Neural crest cell (in vitro differentiated cells): ENCODE measurements at regions not wholly inside any gene's neighbourhood (a gene's known extent, or its start where the extent isn't known, plus 50 kb on each side); places are given as distances from the start of the nearest gene placed in this dataset.

Source experiments
- DNase-seq: peaks from one replicate; pipeline ENCODE4 v3.0.0; 2021; ENCODE audit warnings: low read depth, mixed read lengths, low spot score
- H3K27ac Mint-ChIP-seq: one replicate; pipeline ENCODE4 v1.8.0; 2021; ENCODE audit warnings: mild to moderate bottlenecking, mixed read lengths; ENCODE audit not compliant: unreplicated experiment
- H3K27me3 Mint-ChIP-seq: 2 replicates; pipeline ENCODE4 v1.8.0; 2021; ENCODE audit warnings: low read depth, mild to moderate bottlenecking, mixed read lengths
- H3K36me3 Mint-ChIP-seq: 2 replicates; pipeline ENCODE4 v1.8.0; 2021; ENCODE audit warnings: low read depth, mild to moderate bottlenecking, mixed read lengths
- H3K4me1 Mint-ChIP-seq: 2 replicates; pipeline ENCODE4 v1.8.0; 2021; ENCODE audit warnings: mixed read lengths
- H3K4me3 Mint-ChIP-seq: one replicate; pipeline ENCODE4 v1.8.0; 2021; ENCODE audit warnings: mild to moderate bottlenecking, mixed read lengths
- H3K9me3 Mint-ChIP-seq: 2 replicates; pipeline ENCODE4 v1.8.0; 2021; ENCODE audit warnings: mixed read lengths
- TF ChIP-seq, protein P1 (sequence below): fragments of 200-600 bp; sonication (generic); conservative IDR thresholded peaks from 2 replicates; pipeline ENCODE4 v1.5.0; 2021; ENCODE audit warnings: antibody characterized with exemption, mild to moderate bottlenecking

DNA sequence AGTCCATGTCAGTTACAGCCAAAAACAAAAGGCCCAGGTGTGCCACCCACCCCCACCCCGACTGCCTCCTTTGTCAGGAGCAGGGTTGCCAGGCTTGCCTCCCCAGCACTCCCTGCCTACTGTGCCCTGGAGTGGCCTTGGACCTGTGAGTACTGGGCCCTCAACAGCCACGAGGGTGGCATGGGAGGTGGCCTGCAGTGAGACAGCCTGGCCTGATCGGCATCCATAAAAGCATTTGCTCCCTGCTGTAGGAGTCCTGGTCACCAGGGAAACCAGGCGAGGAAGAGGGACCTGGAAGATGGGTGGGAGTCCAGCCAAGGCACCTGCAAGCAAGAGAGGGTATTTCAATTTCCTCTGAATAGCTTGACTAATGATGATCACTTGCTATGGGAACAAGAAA lies 56.4 kb upstream of the KCNMB2 start:
- H3K9me3 Mint-ChIP-seq, result no peaks in the 10 kb centered on the region
- TF ChIP-seq, protein P1, sequence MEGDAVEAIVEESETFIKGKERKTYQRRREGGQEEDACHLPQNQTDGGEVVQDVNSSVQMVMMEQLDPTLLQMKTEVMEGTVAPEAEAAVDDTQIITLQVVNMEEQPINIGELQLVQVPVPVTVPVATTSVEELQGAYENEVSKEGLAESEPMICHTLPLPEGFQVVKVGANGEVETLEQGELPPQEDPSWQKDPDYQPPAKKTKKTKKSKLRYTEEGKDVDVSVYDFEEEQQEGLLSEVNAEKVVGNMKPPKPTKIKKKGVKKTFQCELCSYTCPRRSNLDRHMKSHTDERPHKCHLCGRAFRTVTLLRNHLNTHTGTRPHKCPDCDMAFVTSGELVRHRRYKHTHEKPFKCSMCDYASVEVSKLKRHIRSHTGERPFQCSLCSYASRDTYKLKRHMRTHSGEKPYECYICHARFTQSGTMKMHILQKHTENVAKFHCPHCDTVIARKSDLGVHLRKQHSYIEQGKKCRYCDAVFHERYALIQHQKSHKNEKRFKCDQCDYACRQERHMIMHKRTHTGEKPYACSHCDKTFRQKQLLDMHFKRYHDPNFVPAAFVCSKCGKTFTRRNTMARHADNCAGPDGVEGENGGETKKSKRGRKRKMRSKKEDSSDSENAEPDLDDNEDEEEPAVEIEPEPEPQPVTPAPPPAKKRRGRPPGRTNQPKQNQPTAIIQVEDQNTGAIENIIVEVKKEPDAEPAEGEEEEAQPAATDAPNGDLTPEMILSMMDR, result no peak
- no peak for DNase-seq
- no peaks in the 10 kb centered on the region for H3K4me1 Mint-ChIP-seq
- no peak overlapping the region for H3K27ac Mint-ChIP-seq
- no peaks in the 10 kb centered on the region for H3K36me3 Mint-ChIP-seq
- no peak overlapping the region for H3K4me3 Mint-ChIP-seq
- no peaks in the 10 kb centered on the region for H3K27me3 Mint-ChIP-seq

DNA sequence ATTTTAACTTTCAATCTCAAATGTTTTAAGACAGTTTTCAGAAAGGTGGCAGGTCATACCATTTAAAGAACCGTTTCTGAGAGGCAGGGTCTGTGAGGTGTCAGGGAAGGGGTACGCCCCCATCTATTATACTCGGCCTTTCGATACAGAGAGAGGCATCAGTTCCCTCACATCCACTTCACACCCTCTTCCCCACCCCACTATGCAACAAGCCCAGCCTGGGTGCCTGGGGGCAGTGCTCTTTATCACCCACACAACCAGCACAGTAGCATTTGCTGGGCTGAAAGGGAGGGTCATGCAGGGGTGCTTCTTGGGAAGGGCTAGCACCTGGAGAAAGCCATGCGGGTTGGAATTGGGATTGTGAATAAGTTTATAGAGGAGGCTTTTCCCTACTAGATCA lies 56.0 kb upstream of the KCNMB2 start:
- Mint-ChIP-seq H3K27me3 (no peaks in the 10 kb centered on the region), H3K4me3 (no peak overlapping the region), H3K27ac (no peak overlapping the region), H3K36me3 (no peaks in the 10 kb centered on the region), H3K4me1 (no peaks in the 10 kb centered on the region), H3K9me3 (no peaks in the 10 kb centered on the region)
- DNase-seq, result no peak
- TF ChIP-seq, protein P1, result no peak

DNA sequence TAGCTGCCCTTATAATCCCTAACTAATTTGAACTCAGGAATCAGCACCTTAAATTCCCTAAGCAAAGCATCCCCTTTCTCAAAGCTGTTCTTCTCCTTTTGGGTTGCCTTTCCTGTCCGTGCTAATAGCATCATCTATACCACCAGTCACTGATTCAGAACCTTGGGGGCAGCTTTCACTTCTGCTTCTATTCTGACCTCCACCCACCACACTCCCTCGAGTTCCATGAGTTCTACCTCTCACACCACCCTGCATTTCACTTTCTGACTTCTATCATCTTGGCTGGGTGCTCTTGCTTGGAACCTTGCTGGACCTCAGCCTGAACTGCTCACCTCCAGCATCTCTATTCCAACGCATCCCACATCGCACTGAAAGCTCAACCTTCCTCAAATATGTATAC lies 55.4 kb upstream of the KCNMB2 start:
- H3K27me3 Mint-ChIP-seq, result no peaks in the 10 kb centered on the region
- H3K27ac Mint-ChIP-seq, result no peak overlapping the region
- no peaks in the 10 kb centered on the region for H3K9me3 Mint-ChIP-seq
- no peaks in the 10 kb centered on the region for H3K4me1 Mint-ChIP-seq
- no peaks in the 10 kb centered on the region for H3K36me3 Mint-ChIP-seq
- no peak for DNase-seq
- no peak overlapping the region for H3K4me3 Mint-ChIP-seq
- TF ChIP-seq, protein P1, result no peak

DNA sequence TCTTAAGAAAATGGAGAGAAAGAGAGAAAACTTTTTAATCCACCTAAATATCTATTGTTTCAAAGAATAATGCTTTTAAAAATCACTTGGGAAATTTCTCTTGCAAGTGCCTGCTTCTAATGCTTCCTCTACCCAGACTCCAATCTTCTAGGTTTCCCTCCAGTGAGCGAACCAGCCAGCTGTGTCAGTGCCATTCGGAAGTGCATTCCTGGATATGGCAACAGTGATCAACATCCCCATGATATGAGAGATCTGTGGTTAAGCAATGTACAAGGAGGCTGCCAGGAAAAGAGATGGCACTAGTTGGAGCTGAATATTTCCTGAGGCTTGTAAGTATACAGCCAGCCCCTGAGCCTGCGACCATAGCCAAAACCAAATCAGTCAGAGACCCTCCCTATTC lies 53.3 kb upstream of the KCNMB2 start:
- H3K4me3 Mint-ChIP-seq, result no peak overlapping the region
- no peak for DNase-seq
- H3K27me3 Mint-ChIP-seq, result no peaks in the 10 kb centered on the region
- H3K4me1 Mint-ChIP-seq, result no peaks in the 10 kb centered on the region
- TF ChIP-seq, protein P1, result no peak
- H3K36me3 Mint-ChIP-seq, result no peaks in the 10 kb centered on the region
- no peak overlapping the region for H3K27ac Mint-ChIP-seq
- H3K9me3 Mint-ChIP-seq, result no peaks in the 10 kb centered on the region

DNA sequence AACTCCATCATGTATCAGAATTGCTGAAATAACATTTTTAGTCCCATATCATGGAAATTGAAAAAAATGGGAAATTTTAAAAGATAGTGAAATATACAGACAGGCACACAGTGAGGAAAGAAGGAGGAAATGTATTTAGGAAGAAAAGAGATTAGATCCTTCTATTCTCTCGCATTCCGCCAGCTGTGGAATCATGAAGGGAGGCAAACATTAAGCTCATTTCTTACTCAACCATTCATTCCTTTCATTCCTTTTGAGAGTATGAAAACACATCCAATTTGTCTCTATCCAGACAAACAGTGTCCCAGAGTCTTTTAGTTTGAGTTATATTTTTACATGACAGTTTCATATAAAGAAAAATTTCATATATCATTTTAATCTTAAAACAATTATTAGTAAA lies 52.5 kb upstream of the KCNMB2 start:
- Mint-ChIP-seq H3K27ac (no peak overlapping the region), H3K27me3 (no peaks in the 10 kb centered on the region), H3K36me3 (no peaks in the 10 kb centered on the region), H3K9me3 (no peaks in the 10 kb centered on the region), H3K4me3 (no peak overlapping the region), H3K4me1 (no peaks in the 10 kb centered on the region)
- TF ChIP-seq, protein P1, result no peak
- DNase-seq, result no peak

DNA sequence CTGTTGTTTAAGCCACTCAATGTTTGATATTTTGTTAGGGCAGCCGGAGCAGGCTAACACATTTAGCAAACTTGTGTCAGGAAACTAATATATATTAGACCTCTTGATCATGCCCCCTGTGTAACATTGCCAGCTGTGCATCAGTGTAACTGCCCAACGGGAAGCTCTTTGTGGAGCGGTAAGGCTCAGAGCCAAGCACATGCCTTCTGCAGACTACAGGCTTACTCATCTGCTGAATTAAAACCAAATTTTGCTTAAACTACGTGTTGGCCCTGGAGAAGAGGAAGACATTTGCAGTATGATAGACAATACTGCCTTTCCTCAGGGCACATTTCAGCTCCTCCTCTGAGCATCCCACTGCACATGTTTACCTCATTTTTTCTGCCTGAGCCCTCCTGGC lies 50.5 kb upstream of the KCNMB2 start:
- Mint-ChIP-seq H3K36me3 (no peaks in the 10 kb centered on the region), H3K4me3 (no peak overlapping the region), H3K4me1 (no peaks in the 10 kb centered on the region), H3K27ac (no peak overlapping the region), H3K27me3 (peaks cover 3% of the 10 kb centered on the region), H3K9me3 (peaks cover 2% of the 10 kb centered on the region)
- TF ChIP-seq, protein P1, result no peak
- no peak for DNase-seq
